Liver (tissue), 3 donors: ENCODE measurements at regions not wholly inside any gene's neighbourhood (a gene's known extent, or its start where the extent isn't known, plus 50 kb on each side); places are given as distances from the start of the nearest gene placed in this dataset.

Source experiments
- EGR1 ChIP-seq, 2 donors: IDR thresholded peaks; 2 replicates each; pipeline ENCODE4 v1.6.1; 2016 to 2018; ENCODE audit warnings: antibody characterized with exemption in 2 of 2, low read depth in 2 of 2
- HNF4A ChIP-seq, 2 donors: conservative IDR thresholded peaks; 2 replicates each; pipeline ENCODE4 v1.6.1; 2016; ENCODE audit warnings: antibody characterized with exemption in 2 of 2, mild to moderate bottlenecking in 2 of 2
- HNF4G ChIP-seq: IDR thresholded peaks from 2 replicates; pipeline ENCODE4 v1.6.1; 2016; ENCODE audit warnings: antibody characterized with exemption
- SP1 ChIP-seq: IDR thresholded peaks from 2 replicates; pipeline ENCODE4 v1.6.1; 2018; ENCODE audit warnings: antibody characterized with exemption, mild to moderate bottlenecking
- TF ChIP-seq, protein P1 (sequence below): fragments of 150-350 bp; IDR thresholded peaks from 2 replicates; pipeline ENCODE4 v1.5.1; 2017; ENCODE audit warnings: improper control_type of control experiment, low read depth, low read length; ENCODE audit not compliant: missing input control
- TF ChIP-seq, protein P2 (sequence below): IDR thresholded peaks from 2 replicates; pipeline ENCODE4 v1.6.1; 2016; ENCODE audit warnings: antibody characterized with exemption, mild to moderate bottlenecking
- donor health status: healthy.
- donor health status: healthy.

DNA sequence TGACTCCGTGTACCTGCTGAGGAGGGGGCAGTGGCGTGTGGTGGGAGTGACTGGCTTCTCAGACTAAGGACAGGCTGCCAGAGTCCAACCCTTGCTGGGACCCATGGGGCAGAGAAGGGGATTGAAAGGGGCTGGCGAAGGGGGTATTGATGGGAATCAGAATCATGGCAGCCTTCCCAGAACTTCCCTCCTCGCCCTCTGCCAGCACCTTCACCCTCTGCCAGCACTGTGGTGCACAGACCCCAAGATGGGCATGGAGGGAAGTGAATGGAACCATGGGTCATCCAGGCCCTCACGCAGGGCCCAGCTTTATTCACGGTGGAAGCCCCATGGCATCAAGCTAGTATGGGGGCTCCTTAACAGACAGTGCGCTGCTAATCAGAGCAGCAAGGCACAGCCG is 76.8 kb downstream of the IRX5 start:
- TF ChIP-seq, protein P1, sequence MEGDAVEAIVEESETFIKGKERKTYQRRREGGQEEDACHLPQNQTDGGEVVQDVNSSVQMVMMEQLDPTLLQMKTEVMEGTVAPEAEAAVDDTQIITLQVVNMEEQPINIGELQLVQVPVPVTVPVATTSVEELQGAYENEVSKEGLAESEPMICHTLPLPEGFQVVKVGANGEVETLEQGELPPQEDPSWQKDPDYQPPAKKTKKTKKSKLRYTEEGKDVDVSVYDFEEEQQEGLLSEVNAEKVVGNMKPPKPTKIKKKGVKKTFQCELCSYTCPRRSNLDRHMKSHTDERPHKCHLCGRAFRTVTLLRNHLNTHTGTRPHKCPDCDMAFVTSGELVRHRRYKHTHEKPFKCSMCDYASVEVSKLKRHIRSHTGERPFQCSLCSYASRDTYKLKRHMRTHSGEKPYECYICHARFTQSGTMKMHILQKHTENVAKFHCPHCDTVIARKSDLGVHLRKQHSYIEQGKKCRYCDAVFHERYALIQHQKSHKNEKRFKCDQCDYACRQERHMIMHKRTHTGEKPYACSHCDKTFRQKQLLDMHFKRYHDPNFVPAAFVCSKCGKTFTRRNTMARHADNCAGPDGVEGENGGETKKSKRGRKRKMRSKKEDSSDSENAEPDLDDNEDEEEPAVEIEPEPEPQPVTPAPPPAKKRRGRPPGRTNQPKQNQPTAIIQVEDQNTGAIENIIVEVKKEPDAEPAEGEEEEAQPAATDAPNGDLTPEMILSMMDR = no peak
- TF ChIP-seq, protein P2, sequence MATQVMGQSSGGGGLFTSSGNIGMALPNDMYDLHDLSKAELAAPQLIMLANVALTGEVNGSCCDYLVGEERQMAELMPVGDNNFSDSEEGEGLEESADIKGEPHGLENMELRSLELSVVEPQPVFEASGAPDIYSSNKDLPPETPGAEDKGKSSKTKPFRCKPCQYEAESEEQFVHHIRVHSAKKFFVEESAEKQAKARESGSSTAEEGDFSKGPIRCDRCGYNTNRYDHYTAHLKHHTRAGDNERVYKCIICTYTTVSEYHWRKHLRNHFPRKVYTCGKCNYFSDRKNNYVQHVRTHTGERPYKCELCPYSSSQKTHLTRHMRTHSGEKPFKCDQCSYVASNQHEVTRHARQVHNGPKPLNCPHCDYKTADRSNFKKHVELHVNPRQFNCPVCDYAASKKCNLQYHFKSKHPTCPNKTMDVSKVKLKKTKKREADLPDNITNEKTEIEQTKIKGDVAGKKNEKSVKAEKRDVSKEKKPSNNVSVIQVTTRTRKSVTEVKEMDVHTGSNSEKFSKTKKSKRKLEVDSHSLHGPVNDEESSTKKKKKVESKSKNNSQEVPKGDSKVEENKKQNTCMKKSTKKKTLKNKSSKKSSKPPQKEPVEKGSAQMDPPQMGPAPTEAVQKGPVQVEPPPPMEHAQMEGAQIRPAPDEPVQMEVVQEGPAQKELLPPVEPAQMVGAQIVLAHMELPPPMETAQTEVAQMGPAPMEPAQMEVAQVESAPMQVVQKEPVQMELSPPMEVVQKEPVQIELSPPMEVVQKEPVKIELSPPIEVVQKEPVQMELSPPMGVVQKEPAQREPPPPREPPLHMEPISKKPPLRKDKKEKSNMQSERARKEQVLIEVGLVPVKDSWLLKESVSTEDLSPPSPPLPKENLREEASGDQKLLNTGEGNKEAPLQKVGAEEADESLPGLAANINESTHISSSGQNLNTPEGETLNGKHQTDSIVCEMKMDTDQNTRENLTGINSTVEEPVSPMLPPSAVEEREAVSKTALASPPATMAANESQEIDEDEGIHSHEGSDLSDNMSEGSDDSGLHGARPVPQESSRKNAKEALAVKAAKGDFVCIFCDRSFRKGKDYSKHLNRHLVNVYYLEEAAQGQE = no peak
- TF ChIP-seq SP1 (no peak), HNF4A (conservative IDR thresholded peaks at IDR 0.05) (no peak), HNF4G (no peak), EGR1 (IDR thresholded peaks at IDR 0.05; ENCODE audit: low read depth in 2 of 2) (no peak)
